Natural killer cell (primary cell): ENCODE measurements at regions not wholly inside any gene's neighbourhood (a gene's known extent, or its start where the extent isn't known, plus 50 kb on each side); places are given as distances from the start of the nearest gene placed in this dataset.

Experiments used
- ATAC-seq, 3 donors: fragments of 150-1000 bp in 2 of 3; fragments of 200-7000 bp in 1 of 3; cut with Tn5 transposase; 1 replicate in 1 of 3; 2 replicates in 2 of 3; pipeline ENCODE4 v1.10.0; 2021; ENCODE audit warnings: mild to moderate bottlenecking in 2 of 3, moderate library complexity in 2 of 3
- DNase-seq, 2 donors: peaks; one replicate each; pipeline versions ENCODE4 v3.0.0 to v3.0.0-alpha.2; 2013 to 2021; ENCODE audit warnings: mixed read lengths in 1 of 2
- H3K27ac ChIP-seq: one replicate; pipeline ENCODE4 v1.5.1; 2013; ENCODE audit warnings: mild to moderate bottlenecking, low read length
- H3K27me3 ChIP-seq: one replicate; pipeline ENCODE4 v1.6.1; 2013; ENCODE audit warnings: low read length; ENCODE audit not compliant: control insufficient read depth, insufficient read depth
- H3K36me3 ChIP-seq: one replicate; pipeline ENCODE4 v1.6.1; 2013; ENCODE audit warnings: low read length; ENCODE audit not compliant: control insufficient read depth, insufficient read depth
- H3K4me1 ChIP-seq: one replicate; pipeline ENCODE4 v1.6.1; 2013; ENCODE audit warnings: low read length; ENCODE audit not compliant: control insufficient read depth, insufficient read depth
- H3K4me3 ChIP-seq: one replicate; pipeline ENCODE4 v1.5.1; 2013; ENCODE audit warnings: low read length
- H3K9me3 ChIP-seq: one replicate; pipeline ENCODE4 v1.6.1; 2013; ENCODE audit warnings: low read length; ENCODE audit not compliant: control insufficient read depth, insufficient read depth
- H3K27ac Mint-ChIP-seq, 2 donors: one replicate each; pipeline ENCODE4 v1.8.0; 2022; ENCODE audit warnings: mild to moderate bottlenecking in 2 of 2, mixed read lengths in 2 of 2, moderate library complexity in 1 of 2
- H3K27me3 Mint-ChIP-seq, 2 donors: one replicate each; pipeline ENCODE4 v1.8.0; 2022; ENCODE audit warnings: low read depth in 2 of 2, mixed read lengths in 2 of 2
- H3K36me3 Mint-ChIP-seq: one replicate; pipeline ENCODE4 v1.8.0; 2022; ENCODE audit warnings: mixed read lengths
- H3K4me1 Mint-ChIP-seq, 2 donors: one replicate each; pipeline ENCODE4 v1.8.0; 2022; ENCODE audit warnings: mixed read lengths in 2 of 2
- H3K4me3 Mint-ChIP-seq: one replicate; pipeline ENCODE4 v1.8.0; 2022; ENCODE audit warnings: mild to moderate bottlenecking, moderate library complexity, mixed read lengths
- H3K9me3 Mint-ChIP-seq, 2 donors: one replicate each; pipeline ENCODE4 v1.8.0; 2022; ENCODE audit warnings: mixed read lengths in 2 of 2
- WGBS: methylation state at CpG from one replicate; pipeline ENCODE4 v1.1.7; 2013; ENCODE audit warnings: missing lambda C conversion rate; ENCODE audit not compliant: insufficient coverage; 5-methylcytosine and 5-hydroxymethylcytosine counted together
- intact Hi-C: fragments of 100-400 bp; cut with micrococcal nuclease; formaldehyde crosslinking; loops from one replicate; pipeline ENCODE4 v1.14.2; 2022
- TF ChIP-seq, protein P1 (sequence below): fragments of 200-600 bp; IDR thresholded peaks from one replicate; pipeline ENCODE4 v1.8.0; 2022; ENCODE audit warnings: antibody characterized with exemption

DNA sequence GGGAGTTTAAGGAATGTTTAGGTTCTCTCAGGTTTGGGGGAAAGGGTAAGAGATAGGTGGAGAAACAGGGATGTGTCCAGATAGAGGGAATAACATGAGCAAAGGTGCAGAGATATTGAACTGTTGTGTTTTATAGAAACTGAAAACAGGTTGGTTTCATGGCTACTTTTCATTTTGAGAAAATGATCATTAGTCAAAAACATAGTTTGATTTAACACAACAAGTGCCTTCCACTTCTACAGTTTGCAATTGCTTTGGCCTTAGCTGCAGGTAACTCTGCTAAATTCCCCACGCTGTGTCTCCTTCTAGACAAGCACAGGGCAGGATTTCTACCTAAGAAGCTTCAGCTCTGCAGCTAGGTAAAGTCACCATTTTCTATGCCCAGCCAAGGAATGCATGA is 124.9 kb downstream of the RGS2 start:
- ATAC-seq (no peak), DNase-seq (no peak)
- peaks cover 14 to 22% of the 10 kb centered on the region in 2 donors for H3K4me1 Mint-ChIP-seq
- H3K36me3 Mint-ChIP-seq = no peaks in the 10 kb centered on the region
- Histone ChIP-seq H3K4me1 (peaks cover 2% of the 10 kb centered on the region), H3K4me3 (no peak overlapping the region), H3K9me3 (no peaks in the 10 kb centered on the region), H3K27me3 (no peaks in the 10 kb centered on the region), H3K27ac (no peak overlapping the region), H3K36me3 (no peaks in the 10 kb centered on the region)
- WGBS = 81% methylated on average over 1 of the region's 1 CpG
- no peak overlapping the region for H3K27ac Mint-ChIP-seq
- H3K27me3 Mint-ChIP-seq = no peaks in the 10 kb centered on the region
- H3K4me3 Mint-ChIP-seq = no peak overlapping the region
- TF ChIP-seq, protein P1, sequence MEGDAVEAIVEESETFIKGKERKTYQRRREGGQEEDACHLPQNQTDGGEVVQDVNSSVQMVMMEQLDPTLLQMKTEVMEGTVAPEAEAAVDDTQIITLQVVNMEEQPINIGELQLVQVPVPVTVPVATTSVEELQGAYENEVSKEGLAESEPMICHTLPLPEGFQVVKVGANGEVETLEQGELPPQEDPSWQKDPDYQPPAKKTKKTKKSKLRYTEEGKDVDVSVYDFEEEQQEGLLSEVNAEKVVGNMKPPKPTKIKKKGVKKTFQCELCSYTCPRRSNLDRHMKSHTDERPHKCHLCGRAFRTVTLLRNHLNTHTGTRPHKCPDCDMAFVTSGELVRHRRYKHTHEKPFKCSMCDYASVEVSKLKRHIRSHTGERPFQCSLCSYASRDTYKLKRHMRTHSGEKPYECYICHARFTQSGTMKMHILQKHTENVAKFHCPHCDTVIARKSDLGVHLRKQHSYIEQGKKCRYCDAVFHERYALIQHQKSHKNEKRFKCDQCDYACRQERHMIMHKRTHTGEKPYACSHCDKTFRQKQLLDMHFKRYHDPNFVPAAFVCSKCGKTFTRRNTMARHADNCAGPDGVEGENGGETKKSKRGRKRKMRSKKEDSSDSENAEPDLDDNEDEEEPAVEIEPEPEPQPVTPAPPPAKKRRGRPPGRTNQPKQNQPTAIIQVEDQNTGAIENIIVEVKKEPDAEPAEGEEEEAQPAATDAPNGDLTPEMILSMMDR = no peak
- no peaks in the 10 kb centered on the region for H3K9me3 Mint-ChIP-seq
- intact Hi-C loops = no loop called here

DNA sequence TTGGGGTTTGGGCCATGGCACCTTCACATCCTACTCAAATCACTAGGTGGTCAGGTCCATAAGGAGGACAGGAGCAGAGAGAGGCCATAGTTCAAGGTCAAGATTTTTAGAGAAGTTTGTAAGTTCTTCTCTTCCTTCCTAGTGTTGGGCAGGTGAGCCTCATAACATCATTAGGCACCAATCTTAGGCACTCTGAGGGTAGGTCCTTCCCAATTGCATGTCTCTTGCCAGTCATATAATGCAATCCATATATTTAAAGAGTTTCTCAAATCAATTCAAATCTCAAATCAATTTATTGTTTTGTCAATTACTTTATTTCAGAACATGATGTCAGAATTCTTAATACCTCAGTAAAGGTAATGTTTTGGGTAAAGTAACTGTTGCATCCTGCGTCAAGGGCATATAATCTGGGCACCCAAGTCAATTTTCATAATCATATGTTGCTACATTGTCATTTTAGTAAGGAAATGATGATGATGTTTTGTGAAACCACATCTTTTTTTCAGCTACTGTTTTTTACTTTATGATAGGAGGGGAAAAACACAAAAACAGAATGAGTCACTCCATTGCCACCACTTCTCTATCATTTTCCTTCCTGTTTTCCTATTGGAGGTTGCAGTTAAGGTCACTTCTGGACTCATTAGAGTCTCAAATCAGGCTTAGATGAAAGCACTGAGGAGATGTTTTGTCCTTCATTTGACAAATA is 122.7 kb downstream of the UCHL5 start:
- TF ChIP-seq, protein P1 = no peak
- WGBS = 25% methylated on average over 1 of the region's 1 CpG
- H3K27me3 Mint-ChIP-seq = no peaks in the 10 kb centered on the region
- H3K4me1 Mint-ChIP-seq = peaks cover 14 to 22% of the 10 kb centered on the region in 2 donors
- Histone ChIP-seq H3K36me3 (no peaks in the 10 kb centered on the region), H3K9me3 (no peaks in the 10 kb centered on the region), H3K27ac (peak overlapping the region; percentile 29), H3K4me3 (no peak overlapping the region), H3K27me3 (no peaks in the 10 kb centered on the region), H3K4me1 (peaks cover 2% of the 10 kb centered on the region)
- H3K36me3 Mint-ChIP-seq = no peaks in the 10 kb centered on the region
- intact Hi-C loops = loop anchor here (2.0 kb wide), 1 partner anchor 128 kb away; the partner anchor contains the start of gene RGS2
- no peaks in the 10 kb centered on the region for H3K9me3 Mint-ChIP-seq
- H3K4me3 Mint-ChIP-seq = no peak overlapping the region
- peak overlapping the region; percentile 63 to 76 for H3K27ac Mint-ChIP-seq
- DNase-seq (peak in 1 of 2 donors; percentile 20), ATAC-seq (peak; percentile 76 to 82 (median 81))

DNA sequence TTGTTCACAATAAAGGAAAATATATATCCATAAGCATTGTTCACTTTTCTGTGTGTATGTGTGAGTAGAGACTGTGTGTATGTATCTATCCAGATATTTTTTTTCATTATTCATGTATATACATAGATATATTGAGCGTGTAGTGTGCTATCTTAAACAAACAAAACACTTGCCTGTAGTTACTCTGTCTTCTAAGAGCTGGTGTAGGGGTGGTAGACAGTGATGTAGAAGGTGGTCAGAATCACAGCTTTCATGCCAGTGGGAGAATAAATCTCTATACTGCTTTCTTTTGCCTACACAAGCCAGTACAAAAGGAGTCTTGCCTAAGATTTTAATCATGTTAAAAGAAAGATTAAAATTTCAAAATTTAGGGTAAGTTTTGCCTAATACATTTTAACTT is 122.0 kb downstream of the UCHL5 start:
- H3K9me3 Mint-ChIP-seq = no peaks in the 10 kb centered on the region
- peaks cover 14 to 22% of the 10 kb centered on the region in 2 donors for H3K4me1 Mint-ChIP-seq

More for the DNA sequence above, 122.0 kb downstream of the UCHL5 start:
- Mint-ChIP-seq H3K36me3 (no peaks in the 10 kb centered on the region), H3K27me3 (no peaks in the 10 kb centered on the region), H3K4me3 (no peak overlapping the region), H3K27ac (peak overlapping the region; percentile 63 to 76)
- H3K9me3 ChIP-seq = no peaks in the 10 kb centered on the region
- intact Hi-C loops = loop anchor here (2.0 kb wide), 1 partner anchor 128 kb away; the partner anchor contains the start of gene RGS2
- peaks cover 2% of the 10 kb centered on the region for H3K4me1 ChIP-seq
- TF ChIP-seq, protein P1 = no peak
- no peak overlapping the region for H3K4me3 ChIP-seq
- H3K36me3 ChIP-seq = no peaks in the 10 kb centered on the region
- H3K27ac ChIP-seq = peak overlapping the region; percentile 24
- WGBS = no CpG with 5 or more reads among the region's 1 CpG
- no peaks in the 10 kb centered on the region for H3K27me3 ChIP-seq
- DNase-seq (no peak), ATAC-seq (peak; percentile 52 to 66 (median 61))
